Astrocyte (in vitro differentiated cells and primary cell): ENCODE measurements at regions not wholly inside any gene's neighbourhood (a gene's known extent, or its start where the extent isn't known, plus 50 kb on each side); places are given as distances from the start of the nearest gene placed in this dataset.

Source experiments
- CTCF ChIP-seq: IDR thresholded peaks from 2 replicates; pipeline ENCODE4 v1.5.1; 2011; ENCODE audit warnings: low read depth, mild to moderate bottlenecking, inconsistent platforms, low read length, moderate library complexity; ENCODE audit not compliant: insufficient read depth
- EZH2 ChIP-seq: IDR thresholded peaks from 2 replicates; pipeline ENCODE4 v1.6.1; 2012; ENCODE audit warnings: mild to moderate bottlenecking, low read length, inconsistent platforms; ENCODE audit not compliant: insufficient read depth

GRCh38 chr16:31819386-31819785, 54.2 kb upstream of the ZNF267 start:
- no peak for TF ChIP-seq CTCF
- no peak for TF ChIP-seq EZH2
